Inferior parietal cortex (tissue), 1 donor: ENCODE measurements at regions not wholly inside any gene's neighbourhood (a gene's known extent, or its start where the extent isn't known, plus 50 kb on each side); places are given as distances from the start of the nearest gene placed in this dataset.
"Not testable (repeated sequence)": the region's sequence is repeated elsewhere in the genome, so short reads cannot be mapped to it uniquely, and the experiment has no call there.

Experiments used
- DNase-seq: peaks from one replicate; pipeline ENCODE4 v3.0.0-alpha.2; 2016; ENCODE audit errors: extremely low spot score

DNA sequence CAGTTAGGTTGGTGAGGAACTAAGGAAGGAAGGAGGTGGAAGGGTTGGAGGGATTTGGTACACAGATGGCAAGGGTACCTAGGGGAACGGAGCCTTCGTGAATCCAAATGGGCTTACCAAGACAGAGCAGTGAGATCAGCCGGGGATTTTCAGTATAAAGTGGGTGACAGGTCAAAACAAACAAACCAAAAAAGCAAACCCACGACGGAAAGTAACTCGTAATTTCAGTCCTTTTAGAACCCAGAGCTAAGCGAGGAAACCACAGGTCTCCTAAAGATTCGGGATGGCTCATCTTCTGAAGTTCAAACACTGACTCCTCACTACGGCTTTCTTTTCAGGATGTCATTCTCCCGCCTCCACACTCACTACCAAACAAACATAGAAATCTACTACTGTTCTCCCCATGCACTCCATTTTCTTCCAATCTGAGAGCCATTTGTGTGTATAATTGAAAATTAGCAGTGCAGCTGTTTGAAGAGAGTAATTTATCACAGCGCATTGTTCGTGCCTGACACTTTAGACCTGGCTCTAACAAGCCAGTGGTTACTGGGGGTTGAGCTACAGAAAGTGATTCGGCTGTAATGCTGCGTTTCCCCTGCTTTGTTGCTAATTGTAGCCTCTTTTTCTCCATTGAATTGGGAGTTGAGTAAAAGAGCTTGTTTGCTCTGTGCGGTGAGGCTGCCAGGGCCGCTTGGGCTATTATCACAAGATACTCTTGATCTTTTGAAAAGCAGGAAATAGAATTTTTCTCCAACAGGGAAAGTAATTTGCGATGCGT lies 64.7 kb upstream of the CCDC39 start:
- no peak for DNase-seq

DNA sequence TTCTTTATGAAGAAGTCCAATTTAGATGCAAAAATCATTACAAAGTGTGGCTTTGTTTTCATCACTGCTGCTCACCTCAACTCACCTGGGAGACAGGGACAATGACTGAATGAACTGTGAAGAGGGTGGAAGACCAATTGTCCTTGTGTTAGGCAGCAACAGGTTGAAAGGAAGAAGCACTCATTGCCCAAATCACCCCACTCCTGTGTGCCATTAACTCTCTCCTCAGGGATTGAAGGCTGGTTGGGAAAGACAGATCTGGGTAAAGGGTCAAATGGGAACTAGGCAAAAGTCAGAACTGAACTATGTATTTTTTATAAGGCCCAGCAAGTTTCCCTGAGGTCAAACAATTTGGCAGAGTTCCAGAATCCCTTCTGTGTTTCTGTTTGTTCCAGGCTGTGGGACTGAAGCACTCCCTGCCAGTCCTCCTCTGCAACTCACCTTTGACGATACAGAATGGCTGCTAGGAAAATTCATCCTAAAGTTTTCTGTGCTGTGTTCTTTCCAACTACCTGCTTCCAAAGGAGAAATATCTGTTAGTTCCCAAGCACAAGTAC lies 68.6 kb upstream of the CCDC39 start:
- DNase-seq, result no peak

- DNase-seq, result no peak
Observed at GRCh38 chr3:180749322-180749721, 70.0 kb upstream of the CCDC39 start.

GRCh38 chr3:180749796-180750195 lies 70.5 kb upstream of the CCDC39 start:
- no peak for DNase-seq

GRCh38 chr3:180755556-180755955 lies 76.3 kb upstream of the CCDC39 start:
- no peak for DNase-seq

DNA sequence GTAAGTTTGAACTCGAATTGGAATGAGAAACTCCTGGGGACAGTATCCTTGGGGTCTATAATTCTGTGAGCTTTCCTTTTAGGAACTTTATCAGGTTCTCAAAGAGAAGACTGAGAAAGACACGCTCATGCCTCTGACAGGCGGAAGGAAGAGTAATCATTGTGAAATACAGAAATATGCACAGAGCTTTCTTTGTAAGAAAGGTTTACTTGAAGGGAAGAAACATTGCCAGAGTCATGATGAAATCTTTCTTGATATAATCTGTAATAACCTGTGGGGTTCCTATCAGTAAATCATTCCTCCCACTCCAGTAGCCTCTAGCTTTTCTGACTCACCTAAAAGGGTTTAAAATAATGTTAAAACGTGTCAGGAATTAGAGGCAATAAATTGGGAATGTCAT lies 83.6 kb upstream of the CCDC39 start:
- DNase-seq, result no peak

GRCh38 chr3:180764481-180764880 lies 85.2 kb upstream of the CCDC39 start:
- no peak for DNase-seq

- no peak for DNase-seq
Observed at GRCh38 chr3:180770639-180771038, 91.3 kb upstream of the CCDC39 start.

GRCh38 chr3:180776433-180776832 lies 97.1 kb upstream of the CCDC39 start:
- no peak for DNase-seq

- DNase-seq, result no peak
Observed at GRCh38 chr3:180782195-180782984, 103.1 kb upstream of the CCDC39 start.

DNA sequence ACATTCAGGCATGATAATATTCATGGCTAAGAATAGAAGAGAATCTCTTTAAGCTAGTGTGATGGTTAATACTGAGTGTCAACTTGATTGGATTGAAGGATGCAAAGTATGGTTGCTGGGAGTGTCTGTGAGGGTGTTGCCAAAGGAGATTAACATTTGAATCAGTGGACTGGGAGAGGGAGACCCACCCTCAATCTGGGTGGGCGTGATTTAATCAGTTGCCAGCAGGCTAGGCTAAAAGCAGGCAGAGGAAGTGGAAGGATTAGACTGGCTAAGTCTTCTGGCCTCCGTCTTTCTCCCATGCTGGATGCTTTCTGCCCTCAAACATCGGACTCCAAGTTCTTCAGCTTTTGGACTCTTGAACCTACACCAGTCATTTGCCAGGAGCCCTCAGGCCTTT lies 106.9 kb upstream of the CCDC39 start:
- DNase-seq, result not testable (repeated sequence)

- no peak for DNase-seq
Observed at GRCh38 chr3:180789774-180790173, 110.5 kb upstream of the CCDC39 start.

DNA sequence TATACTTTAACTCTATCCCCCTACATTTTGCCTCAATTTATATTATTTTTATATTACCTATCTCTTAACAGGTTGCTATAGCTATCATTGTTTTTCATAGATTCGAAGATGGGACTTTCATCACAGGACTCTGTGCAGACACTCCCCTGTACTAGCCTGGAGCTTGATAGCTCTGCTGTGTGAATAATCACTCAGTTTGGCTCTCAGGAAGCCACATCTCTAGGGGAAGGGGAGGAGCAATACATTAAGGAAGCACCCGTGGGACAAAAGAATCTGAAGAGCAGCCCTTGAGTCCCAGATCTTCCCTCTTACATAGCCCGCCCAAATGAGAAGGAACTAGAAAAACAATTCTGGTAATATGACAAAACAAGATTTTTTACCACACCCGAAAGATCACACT lies 114.3 kb upstream of the FXR1 start:
- DNase-seq, result no peak

GRCh38 chr3:180802837-180803236 lies 109.6 kb upstream of the FXR1 start:
- peak; percentile 65 for DNase-seq

DNA sequence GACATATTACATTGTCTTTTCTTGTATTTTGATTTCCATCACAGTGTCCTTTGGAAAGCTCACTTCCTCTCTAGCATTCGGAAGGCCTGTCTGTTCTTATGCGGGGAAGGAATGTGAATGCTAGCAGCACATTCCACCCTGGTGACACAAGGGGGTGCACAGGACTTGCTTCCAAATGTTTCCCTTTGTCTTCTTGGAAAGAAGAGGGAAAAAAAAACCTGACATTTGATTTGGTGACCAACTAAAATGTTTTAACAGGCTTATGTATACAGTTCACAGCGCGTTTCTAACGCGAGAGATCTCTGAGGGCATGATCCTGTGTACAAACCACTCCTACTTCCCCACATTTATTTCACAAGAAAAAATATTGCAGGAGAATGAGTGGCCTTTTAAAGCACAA lies 107.6 kb upstream of the FXR1 start:
- DNase-seq, result peak; percentile 61

GRCh38 chr3:180808823-180809575 lies 103.5 kb upstream of the FXR1 start:
- no peak for DNase-seq

- no peak for DNase-seq
Observed at GRCh38 chr3:180820400-180820799, 92.1 kb upstream of the FXR1 start.

- DNase-seq, result no peak
Observed at GRCh38 chr3:180825964-180826363, 86.5 kb upstream of the FXR1 start.

GRCh38 chr3:180827171-180827570 lies 85.3 kb upstream of the FXR1 start:
- DNase-seq, result no peak

GRCh38 chr3:180828001-180828720 lies 84.3 kb upstream of the FXR1 start:
- no peak for DNase-seq

DNA sequence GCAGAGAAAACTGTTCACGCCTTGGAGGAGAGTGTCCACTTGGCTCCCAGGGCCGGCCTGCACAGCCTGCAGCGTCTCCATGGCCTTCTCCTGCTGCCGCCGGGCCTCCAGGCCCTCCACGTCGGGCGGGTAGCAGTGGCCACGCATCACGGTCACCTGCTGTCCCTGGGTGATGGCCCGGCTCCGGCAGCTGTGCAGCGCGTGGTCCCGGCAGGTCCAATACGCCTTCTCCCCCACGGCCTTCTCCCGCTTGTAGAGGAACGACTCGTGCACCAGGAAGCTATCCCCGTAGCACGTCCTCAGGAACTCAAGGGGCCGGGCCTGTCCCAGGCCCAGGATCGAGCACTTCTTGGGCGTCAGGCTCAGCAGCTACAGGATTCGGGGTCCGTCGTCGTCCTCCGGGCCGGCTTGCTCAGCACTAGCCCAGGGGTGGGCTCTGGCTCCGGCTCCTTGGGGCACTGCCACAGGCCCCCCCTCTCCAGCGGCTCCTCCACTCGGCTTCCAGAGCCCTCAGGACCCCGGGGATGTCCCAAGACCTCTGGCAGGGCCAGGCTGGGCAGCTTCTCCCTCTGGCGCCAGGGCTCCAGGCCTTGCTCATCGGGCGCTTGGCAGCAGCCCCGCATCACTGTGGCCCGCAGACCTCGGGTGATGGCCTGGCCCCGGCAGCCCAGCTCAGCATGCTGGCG lies 83.6 kb upstream of the FXR1 start:
- DNase-seq, result no peak
